Right lung (tissue), 2 donors: ENCODE measurements at regions not wholly inside any gene's neighbourhood (a gene's known extent, or its start where the extent isn't known, plus 50 kb on each side); places are given as distances from the start of the nearest gene placed in this dataset.
A peak's percentile ranks its signal among the peaks of the same experiment; 100 is the strongest.
"Not testable (repeated sequence)": the region's sequence is repeated elsewhere in the genome, so short reads cannot be mapped to it uniquely, and the experiment has no call there.

Experiments used
- DNase-seq, 2 donors: peaks; one replicate each; pipeline ENCODE4 v3.0.0-alpha.2; 2013

DNA sequence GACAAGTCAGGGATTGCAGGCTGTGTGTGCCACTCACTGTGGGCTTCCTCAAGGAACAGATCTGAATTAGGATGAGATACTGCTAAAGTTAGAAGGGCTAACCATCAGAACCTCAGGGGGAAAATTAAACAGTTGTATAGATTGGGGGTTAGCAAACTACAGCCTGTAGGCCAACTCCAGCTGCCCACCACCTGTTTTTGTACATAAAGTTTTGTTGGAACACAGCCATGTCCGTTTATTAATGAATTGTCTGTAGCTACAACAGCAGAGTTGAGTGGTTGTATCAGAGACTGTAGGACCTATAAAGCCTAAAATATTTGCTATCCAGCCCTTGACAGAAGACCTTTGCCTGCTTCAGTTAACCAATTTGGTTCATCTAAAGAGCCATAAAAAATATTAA lies 127.2 kb upstream of the ECI2 start:
- DNase-seq = no peak

DNA sequence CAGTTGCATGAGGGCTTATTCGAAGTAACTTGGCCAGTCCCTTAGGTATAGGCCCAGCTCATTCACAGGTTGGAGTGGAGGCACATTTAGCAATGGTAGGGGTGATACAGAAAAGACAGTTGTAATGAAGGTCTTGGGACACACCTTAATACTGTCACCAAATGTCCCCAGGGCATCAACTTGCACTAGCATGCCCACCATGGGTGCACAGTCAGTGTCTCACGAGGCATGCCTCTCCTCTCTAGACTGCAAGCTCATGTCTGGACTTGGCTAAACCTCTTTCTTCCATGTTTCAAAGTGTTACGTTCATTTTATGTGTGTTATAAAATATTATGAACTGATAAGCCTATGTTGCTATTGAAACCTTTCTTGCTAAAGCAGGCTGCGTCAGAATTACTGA lies 124.0 kb upstream of the ECI2 start:
- no peak for DNase-seq

DNA sequence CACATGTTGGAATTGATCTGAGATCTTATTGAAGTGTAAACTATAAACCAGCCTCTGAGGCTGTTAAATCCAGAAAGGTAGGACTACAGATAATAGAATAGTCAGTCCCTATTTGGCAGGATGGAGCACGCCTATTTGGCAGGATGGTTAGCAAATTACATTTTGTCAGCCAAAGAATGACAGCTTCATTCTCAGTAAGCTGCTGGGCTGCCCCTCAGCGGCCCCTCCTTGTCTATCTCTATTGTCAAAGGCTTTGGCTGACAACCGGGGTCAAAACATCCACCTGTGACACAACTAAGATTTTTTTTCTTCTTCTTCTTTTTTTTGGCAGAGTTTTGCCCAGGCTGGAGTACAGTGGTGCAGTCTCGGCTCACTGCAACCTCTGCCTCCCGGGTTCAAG lies 123.4 kb upstream of the ECI2 start:
- no peak for DNase-seq

DNA sequence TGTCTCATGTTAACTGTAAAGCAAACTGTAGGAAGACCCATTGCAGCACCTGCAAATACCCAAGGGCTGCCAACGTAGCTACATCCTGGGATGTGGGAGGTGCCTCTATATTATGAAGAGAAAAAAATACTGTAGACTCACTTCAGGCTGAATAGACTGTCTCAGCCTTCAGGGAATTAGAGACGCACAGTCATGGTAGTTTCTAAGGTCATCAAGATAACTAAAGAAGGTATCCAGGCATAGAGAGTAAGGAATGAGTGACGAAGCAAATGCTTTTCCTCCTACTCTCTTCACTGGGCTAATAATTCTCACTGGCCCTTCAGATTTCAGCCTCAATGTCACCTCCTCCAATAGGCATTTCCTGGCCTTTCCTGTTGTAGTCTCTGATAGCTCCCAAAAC lies 121.6 kb upstream of the ECI2 start:
- DNase-seq = no peak

DNA sequence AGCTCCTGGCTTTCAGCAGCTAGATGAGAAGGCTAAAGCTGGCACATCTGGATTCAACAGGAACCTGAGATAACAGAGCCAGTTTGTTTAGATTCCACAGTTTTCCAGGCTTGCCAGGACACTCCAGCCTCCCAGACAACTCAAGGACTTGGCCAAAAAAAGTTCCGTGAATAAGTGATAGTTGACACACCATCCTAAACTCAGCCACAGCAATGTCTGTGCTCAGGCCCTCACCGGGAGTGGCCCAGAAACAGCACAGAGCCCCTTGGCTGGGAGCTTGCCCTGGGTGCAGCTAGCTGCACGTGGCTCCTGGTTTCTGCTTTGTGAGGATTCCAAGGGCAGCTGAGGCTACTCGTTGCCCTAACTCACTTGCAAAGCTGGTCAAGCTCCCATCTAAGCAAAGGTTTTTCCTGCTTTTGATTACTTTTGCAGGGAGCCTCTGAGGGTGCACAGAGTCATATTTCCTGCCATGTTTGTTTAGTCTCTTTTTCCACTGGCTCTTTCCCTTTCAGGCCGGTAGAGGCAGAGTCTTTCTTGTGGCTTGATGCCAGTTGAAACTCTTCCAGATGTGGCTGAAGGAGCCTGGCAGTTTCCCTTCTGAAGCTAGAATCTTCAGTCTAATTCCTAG lies 118.3 kb upstream of the ECI2 start:
- DNase-seq = peak; percentile 56 to 62

DNA sequence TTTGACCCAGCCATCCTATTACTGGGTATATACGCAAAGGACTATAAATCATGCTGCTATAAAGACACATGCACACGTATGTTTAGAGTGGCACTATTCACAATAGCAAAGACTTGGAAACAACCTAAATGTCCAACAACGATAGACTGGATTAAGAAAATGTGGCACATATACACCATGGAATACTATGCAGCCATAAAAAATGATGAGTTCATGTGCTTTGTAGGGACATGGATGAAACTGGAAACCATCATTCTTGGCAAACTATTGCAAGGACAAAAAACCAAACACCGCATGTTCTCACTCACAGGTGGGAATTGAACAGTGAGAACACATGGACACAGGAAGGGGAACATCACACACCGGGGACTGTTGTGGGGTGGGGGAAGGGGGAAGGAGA lies 117.1 kb upstream of the ECI2 start:
- not testable (repeated sequence) for DNase-seq

DNA sequence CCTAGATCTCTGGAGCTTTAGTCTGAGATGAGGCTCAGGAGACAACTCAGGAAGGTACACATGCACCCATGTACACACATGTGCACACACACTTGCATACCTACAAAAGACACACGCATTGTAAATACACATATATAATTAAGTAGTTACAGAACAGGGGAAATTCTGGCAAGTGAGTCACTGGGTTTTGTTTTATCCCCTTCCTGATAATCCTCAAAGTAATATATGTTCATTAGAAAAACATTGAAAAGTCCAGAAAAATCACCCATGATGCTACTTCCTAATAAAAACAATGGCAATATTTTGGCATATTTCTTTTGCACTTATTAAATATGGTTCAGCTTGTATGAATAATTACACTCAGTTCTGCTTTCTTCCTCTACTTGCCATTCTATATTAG lies 115.3 kb upstream of the ECI2 start:
- no peak for DNase-seq

DNA sequence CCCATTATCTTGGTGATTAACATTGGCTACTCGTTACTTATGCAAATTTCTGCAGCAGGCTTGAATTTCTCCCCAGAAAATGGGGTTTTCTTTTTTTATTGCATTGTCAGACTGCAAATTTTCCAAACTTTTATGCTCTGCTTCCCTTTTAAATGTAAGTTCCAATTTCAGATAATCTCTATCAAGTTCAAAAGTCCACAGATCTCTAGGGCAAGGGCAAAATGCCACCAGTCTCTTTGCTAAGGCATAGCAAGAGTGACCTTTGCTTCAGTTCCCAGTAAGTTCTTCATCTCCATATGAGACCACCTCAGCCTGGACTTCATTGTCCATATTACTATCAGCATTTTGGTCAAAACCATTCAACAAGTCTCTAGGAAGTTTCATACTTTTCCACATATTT lies 108.5 kb upstream of the ECI2 start:
- DNase-seq = not testable (repeated sequence)

DNA sequence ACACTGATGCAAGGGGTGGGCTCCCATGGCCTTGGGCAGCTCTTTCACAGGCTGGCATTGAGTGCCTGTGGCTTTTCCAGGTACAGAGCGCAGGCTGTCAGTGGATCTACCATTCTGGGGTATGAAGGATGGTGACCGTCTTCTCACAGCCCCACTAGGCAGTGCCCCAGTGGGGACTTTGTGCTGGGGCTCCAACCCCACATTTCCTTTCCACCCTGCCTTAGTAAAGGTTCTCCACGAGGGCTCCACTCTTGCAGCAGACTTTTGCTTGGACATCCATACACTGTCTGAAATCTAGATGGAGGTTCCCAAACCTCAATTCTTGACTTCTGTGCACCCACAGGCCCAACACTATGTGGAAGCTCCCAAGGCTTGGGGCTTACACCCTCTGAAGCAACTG lies 107.9 kb upstream of the ECI2 start:
- no peak for DNase-seq

DNA sequence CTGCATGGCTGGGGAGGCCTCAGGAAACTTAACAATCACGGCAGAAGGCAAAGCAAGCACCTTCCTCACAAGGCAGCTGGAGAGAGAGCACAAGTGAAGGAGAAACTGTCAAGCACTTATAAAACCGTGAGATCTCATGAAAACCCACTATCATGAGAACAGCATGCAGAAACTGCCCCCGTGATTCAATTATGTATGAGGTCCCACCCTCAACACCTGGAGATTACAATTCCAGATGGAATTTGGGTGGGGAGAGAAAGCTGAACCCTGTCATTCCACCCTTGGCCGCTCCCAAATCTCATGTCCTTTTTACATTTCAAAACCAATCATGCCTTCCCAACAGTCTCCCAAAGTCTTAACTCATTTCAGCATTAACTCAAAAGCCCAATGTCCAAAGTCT lies 107.2 kb upstream of the ECI2 start:
- no peak for DNase-seq

DNA sequence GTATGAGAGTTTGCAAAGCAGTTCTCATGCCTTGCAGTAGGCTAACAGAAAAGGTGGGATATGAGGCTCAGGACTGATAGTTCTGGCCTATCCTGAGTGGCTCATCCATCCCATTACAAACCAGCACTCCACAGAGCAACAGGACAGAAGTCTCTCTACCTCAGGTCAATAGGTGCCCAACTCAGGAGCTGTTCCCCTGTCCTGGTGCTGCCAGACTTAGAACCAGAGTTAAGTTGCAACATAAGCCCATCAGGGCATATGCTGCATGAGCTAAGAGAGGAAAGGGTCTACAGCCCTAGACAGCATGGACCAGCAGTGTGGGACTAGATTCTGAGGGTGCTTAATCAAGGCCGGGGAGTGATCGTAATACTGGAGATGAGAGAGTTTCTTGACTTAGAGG lies 104.8 kb upstream of the ECI2 start:
- DNase-seq = no peak

DNA sequence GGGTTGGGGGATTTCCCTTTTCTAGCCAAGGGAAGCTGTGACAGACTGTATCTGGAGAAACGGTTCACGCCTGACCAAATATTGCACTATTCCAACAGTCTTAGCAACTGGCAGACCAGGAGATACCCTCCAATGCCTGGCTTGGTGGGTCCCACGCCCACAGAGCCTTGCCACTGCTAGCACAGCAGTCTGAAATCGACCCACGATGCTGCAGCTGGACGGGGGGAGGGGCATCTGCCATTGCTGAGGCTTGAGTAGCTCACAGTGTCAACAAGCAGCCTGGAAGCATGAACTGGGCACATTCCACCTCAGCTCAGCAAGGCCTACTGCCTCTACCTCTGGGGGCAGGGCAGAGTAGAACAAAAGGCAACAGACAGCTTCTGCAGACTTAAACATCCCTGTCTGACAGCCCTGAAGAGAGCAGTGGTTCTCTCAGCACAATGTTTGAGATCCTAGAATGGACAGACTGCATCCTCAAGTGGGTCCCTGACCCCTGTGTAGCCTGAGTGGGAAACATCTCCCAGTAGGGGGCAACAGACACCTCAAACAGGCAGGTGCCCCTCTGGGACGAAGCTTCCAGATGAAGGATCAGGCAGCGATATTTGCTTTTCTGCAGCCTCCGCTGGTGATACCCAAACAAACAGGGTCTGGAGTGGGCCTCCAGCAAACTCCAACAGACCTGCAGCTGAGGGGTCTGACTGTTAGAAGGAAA lies 89.9 kb upstream of the ECI2 start:
- no peak for DNase-seq

DNA sequence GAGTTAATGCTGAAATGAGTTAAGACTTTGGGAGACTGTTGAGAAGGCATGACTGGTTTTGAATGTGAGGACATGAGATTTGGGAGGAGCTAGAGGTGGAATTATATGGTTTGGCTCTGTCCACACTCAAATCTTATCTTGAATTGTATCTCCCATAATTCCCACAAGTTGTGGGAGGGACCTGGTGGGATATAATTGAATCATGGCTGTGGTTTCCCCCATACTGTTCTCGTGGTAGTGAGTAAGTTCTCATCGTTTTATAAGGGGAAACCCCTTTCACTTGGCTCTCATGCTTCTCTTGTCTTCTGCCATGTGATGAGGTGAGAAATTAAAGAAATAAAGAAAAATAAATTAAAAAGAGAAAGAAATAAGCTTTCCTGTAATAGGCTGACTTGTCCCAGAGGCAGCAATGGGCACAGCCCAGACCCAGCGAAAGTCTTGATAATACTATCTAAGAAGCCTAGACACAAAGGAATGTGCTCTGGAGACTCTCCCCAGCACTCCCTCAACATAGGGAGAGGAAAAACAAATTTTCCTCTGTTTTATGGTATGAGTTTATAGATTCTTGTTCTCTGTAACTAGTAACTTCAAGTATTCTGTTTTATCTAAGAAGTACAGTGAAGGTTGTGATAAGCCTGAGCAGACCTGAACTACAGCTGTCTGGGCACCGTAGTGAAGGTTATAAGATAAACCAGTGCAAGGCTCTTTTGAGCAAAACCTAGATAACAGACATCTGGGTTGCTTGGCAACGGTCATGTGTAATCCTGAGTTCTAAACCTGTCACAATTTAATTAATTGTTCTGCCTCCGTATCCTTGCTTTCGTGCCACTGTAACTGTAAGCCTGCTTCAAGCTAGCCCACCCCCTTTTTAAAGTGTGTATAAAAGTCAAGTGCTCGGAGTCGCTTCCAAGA lies 88.9 kb upstream of the ECI2 start:
- DNase-seq = no peak

DNA sequence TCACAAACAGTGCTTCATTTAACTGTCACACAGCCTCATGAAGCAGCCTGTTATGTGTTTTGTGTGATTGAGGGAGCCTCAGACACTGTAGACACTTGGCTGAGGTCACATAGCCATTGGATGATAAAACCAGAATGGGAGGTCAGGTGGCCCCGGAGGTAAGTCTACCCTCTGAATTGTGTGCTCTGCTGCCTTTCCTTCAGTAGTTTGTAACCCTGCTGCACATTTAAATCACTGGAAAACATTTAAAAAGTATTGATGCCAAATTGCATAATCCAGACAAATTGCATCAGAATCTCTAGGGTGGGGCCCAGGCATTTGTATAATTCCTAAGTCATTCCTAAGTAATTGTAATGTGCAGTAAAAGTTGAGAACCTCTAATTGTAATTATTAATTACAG lies 85.2 kb upstream of the ECI2 start:
- DNase-seq = no peak

DNA sequence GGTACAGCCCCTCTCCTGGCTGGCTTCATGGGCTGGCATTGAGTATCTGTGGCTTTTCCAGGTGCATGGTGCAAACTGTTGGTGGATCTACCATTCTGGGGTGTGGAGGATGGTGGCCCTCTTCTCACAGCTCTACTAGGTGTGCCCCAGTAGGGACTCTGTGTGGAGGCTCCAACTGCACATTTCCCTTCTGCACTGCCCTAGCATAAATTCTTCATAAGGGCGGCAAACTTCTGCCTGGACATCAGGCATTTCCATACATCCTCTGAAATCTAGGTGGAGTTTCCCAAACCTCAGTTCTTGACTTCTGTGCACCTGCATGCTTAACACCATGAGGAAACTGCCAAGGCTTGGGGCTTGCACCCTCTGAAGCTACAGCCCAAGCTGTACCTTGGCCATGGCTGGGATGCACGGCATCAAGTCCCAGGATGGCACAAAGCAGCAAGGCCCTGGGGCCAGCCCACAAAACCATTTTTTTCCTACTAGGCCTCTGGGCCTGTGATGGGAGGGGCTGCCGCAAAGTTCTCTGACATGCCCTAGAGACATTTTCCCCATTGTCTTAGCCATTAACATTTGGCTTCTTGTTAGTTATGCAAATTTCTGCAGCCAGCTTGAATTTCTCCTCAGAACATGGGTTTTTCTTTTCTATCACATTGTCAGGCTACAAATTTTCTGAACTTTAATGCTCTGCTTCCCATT lies 83.4 kb upstream of the ECI2 start:
- DNase-seq = not testable (repeated sequence)

DNA sequence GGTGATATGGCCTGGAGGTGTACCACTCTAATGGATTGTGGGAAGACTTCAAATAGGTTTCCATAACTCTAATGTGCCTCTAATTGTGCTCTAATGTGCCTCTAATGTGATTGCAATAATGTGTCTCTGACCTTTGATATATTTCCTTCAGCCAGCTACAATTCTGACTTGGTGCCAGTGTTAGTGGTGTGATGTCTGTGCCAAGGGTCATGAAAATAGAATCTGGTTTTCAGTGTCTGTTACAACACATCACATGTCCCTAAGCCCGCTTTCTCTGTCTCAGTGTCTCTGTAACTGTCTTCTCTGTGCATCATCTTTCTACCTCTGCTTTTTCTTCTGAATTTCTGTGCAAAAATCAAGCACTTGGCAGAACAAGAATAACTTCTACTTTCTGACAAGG lies 77.2 kb upstream of the ECI2 start:
- no peak for DNase-seq

DNA sequence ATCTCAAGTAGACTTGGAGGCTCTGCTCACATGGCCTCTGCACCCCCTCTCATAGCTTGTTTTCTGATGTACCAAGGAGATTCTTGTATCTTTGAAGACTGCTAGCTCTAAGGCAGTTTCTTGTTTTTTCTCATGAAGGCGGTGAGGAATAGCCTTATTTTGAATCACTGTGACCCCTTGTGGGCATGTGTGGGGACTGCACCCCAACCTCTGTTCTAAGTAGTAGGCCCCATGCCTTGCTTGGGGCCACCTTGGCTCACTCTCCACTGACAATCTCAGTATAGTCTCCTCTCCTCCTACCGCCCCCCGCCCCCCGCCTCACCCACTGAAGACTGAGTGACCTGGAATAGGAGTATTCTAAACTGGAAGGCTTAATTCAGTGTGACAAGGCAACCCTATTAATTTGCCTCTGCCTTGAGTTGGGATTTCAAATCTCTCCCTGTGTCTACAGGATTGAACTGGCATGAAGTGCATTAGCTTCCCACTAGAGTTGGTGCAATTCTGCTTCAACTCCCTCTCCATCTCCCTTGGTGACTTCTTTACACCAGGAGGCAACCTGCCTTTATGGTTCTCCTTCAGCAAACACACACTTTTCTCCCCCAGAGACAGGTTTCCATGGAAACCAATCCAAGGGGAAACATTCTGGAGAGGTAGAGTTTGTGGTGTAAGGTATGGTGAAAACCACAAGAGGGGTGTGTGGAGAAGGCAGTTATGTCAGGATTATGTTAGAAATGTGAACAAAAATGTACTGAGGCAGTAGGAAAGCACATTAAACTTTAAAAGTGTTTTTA lies 75.4 kb upstream of the ECI2 start:
- no peak for DNase-seq

DNA sequence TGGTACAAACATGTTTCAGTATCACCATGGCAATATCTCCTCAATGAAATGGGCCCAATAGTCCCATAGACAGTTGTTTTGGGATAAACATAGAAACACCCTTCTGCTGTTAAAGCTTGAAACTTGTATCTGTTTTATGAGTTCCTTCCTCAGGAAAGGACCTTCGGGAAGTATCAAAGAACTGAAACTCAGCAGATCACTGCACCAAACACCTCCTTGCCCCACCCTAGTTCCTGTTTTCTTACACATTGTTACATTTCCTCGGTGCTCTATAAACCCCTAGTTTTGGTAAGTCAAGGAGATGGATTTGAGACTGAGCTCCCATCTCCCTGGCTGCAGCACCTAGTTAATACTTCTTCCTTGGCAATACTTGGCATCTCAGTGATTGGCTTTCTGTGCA lies 73.8 kb upstream of the ECI2 start:
- DNase-seq = no peak

DNA sequence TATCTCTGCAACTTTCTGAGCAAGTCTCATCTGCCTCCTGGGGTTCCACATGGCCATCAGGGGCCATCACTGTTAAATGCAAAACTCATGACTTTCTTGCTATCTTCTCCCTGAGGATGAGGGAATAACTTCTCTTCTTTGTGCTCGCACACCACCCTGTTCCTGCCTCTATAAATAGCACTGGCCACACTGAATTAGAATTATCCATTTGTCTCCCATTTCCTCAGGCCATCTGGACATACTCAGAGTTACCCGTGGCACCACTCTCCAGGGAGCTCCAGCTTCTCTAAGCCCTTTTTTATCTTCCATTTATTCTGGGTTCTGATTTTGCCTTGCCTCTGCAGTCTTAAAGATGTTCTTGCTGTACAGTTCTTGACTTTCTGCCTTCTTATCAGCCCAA lies 72.8 kb upstream of the ECI2 start:
- DNase-seq = no peak

DNA sequence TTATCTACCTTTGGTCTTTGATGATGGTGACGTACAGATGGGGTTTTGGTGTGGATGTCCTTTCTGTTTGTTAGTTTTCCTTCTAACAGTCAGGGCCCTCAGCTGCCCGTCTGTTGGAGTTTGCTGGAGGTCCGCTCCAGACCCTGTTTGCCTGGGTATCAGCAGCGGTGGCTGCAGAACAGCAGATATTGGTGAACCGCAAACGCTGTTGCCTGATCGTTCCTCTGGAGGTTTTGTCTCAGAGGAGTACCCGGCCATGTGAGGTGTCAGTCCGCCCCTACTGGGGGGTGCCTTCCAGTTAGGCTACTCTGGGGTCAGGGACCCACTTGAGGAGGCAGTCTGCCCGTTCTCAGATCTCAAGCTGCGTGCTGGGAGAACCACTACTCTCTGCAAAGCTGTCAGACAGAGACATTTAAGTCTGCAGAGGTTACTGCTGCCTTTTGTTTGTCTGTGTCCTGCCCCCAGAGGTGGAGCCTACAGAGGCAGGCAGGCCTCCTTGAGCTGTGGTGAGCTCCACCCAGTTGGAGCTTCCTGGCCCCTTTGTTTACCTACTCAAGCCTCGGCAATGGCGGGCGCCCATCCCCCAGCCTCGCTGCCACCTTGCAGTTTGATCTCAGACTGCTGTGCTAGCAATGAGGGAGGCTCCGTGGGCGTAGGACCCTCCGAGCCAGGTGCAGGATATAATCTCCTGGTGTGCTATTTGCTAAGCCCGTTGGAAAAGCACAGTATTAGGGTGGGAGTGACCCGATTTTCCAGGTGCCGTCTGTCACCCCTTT lies 68.5 kb upstream of the ECI2 start:
- not testable (repeated sequence) for DNase-seq

DNA sequence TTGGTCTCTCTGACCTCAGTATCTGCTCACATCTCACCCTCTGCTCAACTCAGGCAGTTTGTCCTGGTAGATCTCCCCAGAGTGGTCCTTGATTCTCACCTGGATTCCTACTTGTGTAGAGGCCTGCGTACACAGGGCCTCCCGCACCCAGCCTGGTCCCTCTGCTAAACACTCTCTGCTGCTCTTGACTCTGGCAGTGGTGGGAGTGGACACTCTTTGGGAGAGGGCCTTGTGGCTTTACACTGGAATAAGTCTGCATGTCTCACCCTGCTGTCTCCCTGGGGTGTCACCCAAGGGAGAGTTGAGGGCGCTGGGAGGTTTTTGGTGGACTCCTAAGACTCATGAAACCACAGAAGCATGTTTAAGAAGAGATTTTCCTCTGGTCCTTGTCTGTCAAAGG lies 57.3 kb upstream of the ECI2 start:
- no peak for DNase-seq
